H9 (cell line): ENCODE measurements at regions not wholly inside any gene's neighbourhood (a gene's known extent, or its start where the extent isn't known, plus 50 kb on each side); places are given as distances from the start of the nearest gene placed in this dataset.
A peak's percentile ranks its signal among the peaks of the same experiment; 100 is the strongest.

ENCODE experiments used
- DNase-seq: peaks from one replicate; pipeline ENCODE4 v3.0.0-alpha.2; 2017
- H2AFZ ChIP-seq: one replicate; pipeline ENCODE4 v1.6.1; 2013; ENCODE audit warnings: mild to moderate bottlenecking, low read length, control low read depth, moderate library complexity
- H2AK5ac ChIP-seq: 2 replicates; pipeline ENCODE4 v1.6.1; 2013; ENCODE audit warnings: low read length, control low read depth, mixed read lengths; ENCODE audit not compliant: insufficient read length
- H2BK120ac ChIP-seq: one replicate; pipeline ENCODE4 v1.6.1; 2013; ENCODE audit warnings: low read depth, mild to moderate bottlenecking, low read length, control low read depth, inconsistent platforms; ENCODE audit not compliant: poor library complexity, severe bottlenecking
- H2BK12ac ChIP-seq: 2 replicates; pipeline ENCODE4 v1.6.1; 2013; ENCODE audit warnings: low read length, control low read depth, mixed read lengths, low read depth; ENCODE audit not compliant: insufficient read length
- H2BK15ac ChIP-seq: 2 replicates; pipeline ENCODE4 v1.6.1; 2013; ENCODE audit warnings: low read depth, low read length, control low read depth
- H2BK20ac ChIP-seq: one replicate; pipeline ENCODE4 v1.6.1; 2013; ENCODE audit warnings: low read depth, mild to moderate bottlenecking, low read length, control low read depth, inconsistent platforms; ENCODE audit not compliant: poor library complexity, severe bottlenecking
- H2BK5ac ChIP-seq: 2 replicates; pipeline ENCODE4 v1.6.1; 2013; ENCODE audit warnings: low read length, control low read depth, mixed read lengths; ENCODE audit not compliant: insufficient read length
- H3K14ac ChIP-seq: 2 replicates; pipeline ENCODE4 v1.6.1; 2013; ENCODE audit warnings: low read length, control low read depth; ENCODE audit not compliant: insufficient read depth
- H3K18ac ChIP-seq: 2 replicates; pipeline ENCODE4 v1.6.1; 2013; ENCODE audit warnings: low read depth, mild to moderate bottlenecking, mixed read lengths, low read length, control low read depth; ENCODE audit not compliant: insufficient read length
- H3K23ac ChIP-seq: 2 replicates; pipeline ENCODE4 v1.6.1; 2013; ENCODE audit warnings: low read length, control low read depth, mixed read lengths, low read depth; ENCODE audit not compliant: insufficient read length
- H3K23me2 ChIP-seq: 2 replicates; pipeline ENCODE4 v1.6.1; 2013; ENCODE audit warnings: low read depth, mild to moderate bottlenecking, mixed read lengths, low read length, control low read depth; ENCODE audit not compliant: insufficient read length, poor library complexity, severe bottlenecking
- H3K27ac ChIP-seq: 2 replicates; pipeline ENCODE4 v1.5.1; 2013; ENCODE audit warnings: low read length, control low read depth, mixed read lengths, low read depth; ENCODE audit not compliant: insufficient read length
- H3K27me3 ChIP-seq: 2 replicates; pipeline ENCODE4 v1.6.1; 2013; ENCODE audit warnings: low read length, control low read depth, inconsistent platforms; ENCODE audit not compliant: insufficient read depth
- H3K4ac ChIP-seq: 2 replicates; pipeline ENCODE4 v1.6.1; 2013; ENCODE audit warnings: low read depth, mild to moderate bottlenecking, control low read depth, inconsistent platforms, low read length, moderate library complexity
- H3K4me1 ChIP-seq: 2 replicates; pipeline ENCODE4 v1.6.1; 2013; ENCODE audit warnings: low read length, control low read depth, inconsistent platforms; ENCODE audit not compliant: insufficient read depth
- H3K4me2 ChIP-seq: 2 replicates; pipeline ENCODE4 v1.6.1; 2013; ENCODE audit warnings: low read length, control low read depth, mixed read lengths; ENCODE audit not compliant: insufficient read length, insufficient read depth
- H3K56ac ChIP-seq: 2 replicates; pipeline ENCODE4 v1.6.1; 2013; ENCODE audit warnings: low read depth, mild to moderate bottlenecking, mixed read lengths, low read length, control low read depth; ENCODE audit not compliant: insufficient read length
- H3K79me1 ChIP-seq: 2 replicates; pipeline ENCODE4 v1.6.1; 2013; ENCODE audit warnings: low read depth, mild to moderate bottlenecking, moderate library complexity, low read length, control low read depth, inconsistent platforms; ENCODE audit not compliant: insufficient read depth, poor library complexity, severe bottlenecking
- H3K79me2 ChIP-seq: 2 replicates; pipeline ENCODE4 v1.6.1; 2013; ENCODE audit warnings: low read length, control low read depth, inconsistent platforms; ENCODE audit not compliant: insufficient read depth
- H3K9ac ChIP-seq: 2 replicates; pipeline ENCODE4 v1.6.1; 2013; ENCODE audit warnings: low read length, control low read depth, mixed read lengths; ENCODE audit not compliant: insufficient read length; ENCODE audit errors: extremely low read depth
- H3K9me3 ChIP-seq: one replicate; pipeline ENCODE4 v1.6.1; 2013; ENCODE audit warnings: low read depth, low read length, inconsistent platforms; ENCODE audit not compliant: control insufficient read depth
- H3T11ph ChIP-seq: one replicate; pipeline ENCODE4 v1.6.1; 2013; ENCODE audit warnings: mild to moderate bottlenecking, low read length, control low read depth, inconsistent platforms
- H4K20me1 ChIP-seq: one replicate; pipeline ENCODE4 v1.6.1; 2013; ENCODE audit not compliant: control insufficient read depth, insufficient read length, insufficient read depth
- H4K5ac ChIP-seq: 2 replicates; pipeline ENCODE4 v1.6.1; 2013; ENCODE audit warnings: low read depth, mild to moderate bottlenecking, mixed read lengths, low read length, control low read depth; ENCODE audit not compliant: insufficient read length
- H4K8ac ChIP-seq: replicated peaks from 2 replicates; pipeline ENCODE4 v1.6.1; 2013; ENCODE audit warnings: low read length, control low read depth, mixed read lengths, low read depth; ENCODE audit not compliant: insufficient read length
- H4K91ac ChIP-seq: 2 replicates; pipeline ENCODE4 v1.6.1; 2013; ENCODE audit warnings: low read depth, mild to moderate bottlenecking, moderate library complexity, mixed read lengths, low read length, control low read depth; ENCODE audit not compliant: insufficient read length
- H3K27ac Mint-ChIP-seq, 3 experiments: 2 replicates in 2 of 3; 3 replicates in 1 of 3; pipeline ENCODE4 v1.8.0; 2020 to 2021; ENCODE audit warnings: mixed read lengths in 3 of 3, mild to moderate bottlenecking in 1 of 3, moderate library complexity in 1 of 3
- H3K27me3 Mint-ChIP-seq: 2 replicates; pipeline ENCODE4 v1.8.0; 2021; ENCODE audit warnings: low read depth, mild to moderate bottlenecking, moderate library complexity, mixed read lengths
- H3K36me3 Mint-ChIP-seq, 3 experiments: 2 replicates in 2 of 3; 3 replicates in 1 of 3; pipeline ENCODE4 v1.8.0; 2020 to 2021; ENCODE audit warnings: low read depth in 3 of 3, mixed read lengths in 3 of 3; ENCODE audit not compliant: insufficient read depth in 1 of 3
- H3K4me1 Mint-ChIP-seq, 2 experiments: 2 replicates each; pipeline ENCODE4 v1.8.0; 2020; ENCODE audit warnings: mixed read lengths in 2 of 2
- H3K4me3 Mint-ChIP-seq, 2 experiments: 2 replicates in 1 of 2; 3 replicates in 1 of 2; pipeline ENCODE4 v1.8.0; 2020 to 2021; ENCODE audit warnings: mild to moderate bottlenecking in 2 of 2, mixed read lengths in 2 of 2, moderate library complexity in 1 of 2
- H3K9me3 Mint-ChIP-seq, 2 experiments: 2 replicates in 1 of 2; 3 replicates in 1 of 2; pipeline ENCODE4 v1.8.0; 2020; ENCODE audit warnings: mild to moderate bottlenecking in 2 of 2, mixed read lengths in 2 of 2, moderate library complexity in 1 of 2
- CTCF ChIP-seq: fragments of 200-600 bp; sonication (generic); conservative IDR thresholded peaks from 3 replicates; pipeline ENCODE4 v1.8.0; 2021; ENCODE audit warnings: antibody characterized with exemption, mild to moderate bottlenecking
- WGBS: extraction: QIAGEN DNeasy Blood & Tissue Kit; methylation state at CpG from one replicate; pipeline ENCODE4 v1.1.7; 2013; ENCODE audit warnings: missing lambda C conversion rate, low lambda C conversion rate, mixed read lengths; ENCODE audit not compliant: insufficient read length; ENCODE audit errors: extremely low coverage; 5-methylcytosine and 5-hydroxymethylcytosine counted together

GRCh38 chr10:8428654-8429053, 374.2 kb downstream of the GATA3 start:
- Histone ChIP-seq H2BK20ac (no peak overlapping the region), H3K14ac (no peak overlapping the region), H3K4ac (no peak overlapping the region), H3K18ac (no peak overlapping the region), H4K5ac (no peak overlapping the region), H3K79me1 (no peaks in the 10 kb centered on the region), H3K23ac (no peak overlapping the region), H3K9ac (no peak overlapping the region), H3K27me3 (no peaks in the 10 kb centered on the region), H4K20me1 (no peaks in the 10 kb centered on the region), H3T11ph (no peak overlapping the region), H3K4me1 (no peaks in the 10 kb centered on the region; the same call in 1 of the 2 replicates), H2AFZ (no peak overlapping the region), H3K9me3 (no peaks in the 10 kb centered on the region), H2AK5ac (no peak overlapping the region), H4K91ac (no peak overlapping the region), H3K23me2 (no peaks in the 10 kb centered on the region), H3K79me2 (no peaks in the 10 kb centered on the region), H2BK5ac (no peak overlapping the region), H4K8ac (no peak overlapping the region), H3K56ac (no peak overlapping the region), H2BK15ac (no peak overlapping the region), H3K27ac (no peak overlapping the region), H2BK12ac (no peak overlapping the region), H3K4me2 (no peak overlapping the region), H2BK120ac (no peak overlapping the region)
- no peak overlapping the region for H3K4me3 Mint-ChIP-seq
- peaks cover 1% of the 10 kb centered on the region; the same call in 1 of the 2 replicates for H3K27me3 Mint-ChIP-seq
- peaks cover 12 to 13% of the 10 kb centered on the region in 2 experiments for H3K4me1 Mint-ChIP-seq
- no peaks in the 10 kb centered on the region for H3K36me3 Mint-ChIP-seq
- TF ChIP-seq CTCF = no peak
- H3K9me3 Mint-ChIP-seq = no peaks in the 10 kb centered on the region; a peak in 1 of 5 replicates
- H3K27ac Mint-ChIP-seq = peak overlapping the region in 2 of 3 experiments; percentile 23 to 27; a peak in 2 of 7 replicates
- no CpG with 5 or more reads among the region's 4 CpGs for WGBS
- DNase-seq = peak; percentile 52
